ENCODE measurements at regions not wholly inside any gene's neighbourhood (a gene's known extent, or its start where the extent isn't known, plus 50 kb on each side); places are given as distances from the start of the nearest gene placed in this dataset.

DNA sequence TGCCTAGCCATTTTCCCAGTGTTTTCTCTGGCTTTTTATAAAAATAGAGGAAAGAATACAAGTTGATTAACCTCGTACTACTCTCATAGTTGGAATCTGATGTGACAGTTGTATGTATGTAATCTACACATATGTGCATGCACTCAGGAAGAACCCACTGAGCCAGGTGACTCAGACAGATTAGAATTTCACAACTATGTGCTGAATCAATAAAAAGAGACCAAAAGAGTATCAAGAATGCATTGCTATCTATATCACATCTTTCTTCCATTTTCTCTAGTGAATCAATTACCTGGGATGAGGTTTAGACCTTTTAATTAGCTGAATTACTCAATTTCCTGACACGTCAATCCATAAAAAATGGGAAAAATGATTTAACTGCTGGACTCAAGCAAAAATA, 319.3 kb upstream of the ATP10A start:
- DNase-seq (ENCODE audit: low spot score) = no peak

DNA sequence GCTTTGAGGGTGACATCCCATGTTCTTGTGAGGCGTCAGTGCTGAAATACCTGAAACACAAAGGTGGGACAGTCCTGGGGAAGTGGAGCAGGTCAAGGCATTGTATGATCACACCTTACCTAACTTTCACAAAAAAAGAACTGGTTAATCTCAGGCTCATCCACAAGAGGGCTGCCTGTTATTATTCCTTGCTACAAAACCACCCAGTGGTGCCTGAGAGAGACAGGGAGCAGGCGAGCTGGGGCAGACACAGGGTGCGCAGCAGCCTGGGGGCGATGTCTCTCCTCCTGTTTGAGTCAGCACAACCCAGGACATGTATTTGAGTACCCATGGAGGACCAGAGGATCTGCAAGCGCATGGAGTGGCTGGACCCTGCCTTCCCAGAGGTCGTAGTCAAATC, 316.8 kb upstream of the ATP10A start:
- DNase-seq (ENCODE audit: low spot score) = no peak

DNA sequence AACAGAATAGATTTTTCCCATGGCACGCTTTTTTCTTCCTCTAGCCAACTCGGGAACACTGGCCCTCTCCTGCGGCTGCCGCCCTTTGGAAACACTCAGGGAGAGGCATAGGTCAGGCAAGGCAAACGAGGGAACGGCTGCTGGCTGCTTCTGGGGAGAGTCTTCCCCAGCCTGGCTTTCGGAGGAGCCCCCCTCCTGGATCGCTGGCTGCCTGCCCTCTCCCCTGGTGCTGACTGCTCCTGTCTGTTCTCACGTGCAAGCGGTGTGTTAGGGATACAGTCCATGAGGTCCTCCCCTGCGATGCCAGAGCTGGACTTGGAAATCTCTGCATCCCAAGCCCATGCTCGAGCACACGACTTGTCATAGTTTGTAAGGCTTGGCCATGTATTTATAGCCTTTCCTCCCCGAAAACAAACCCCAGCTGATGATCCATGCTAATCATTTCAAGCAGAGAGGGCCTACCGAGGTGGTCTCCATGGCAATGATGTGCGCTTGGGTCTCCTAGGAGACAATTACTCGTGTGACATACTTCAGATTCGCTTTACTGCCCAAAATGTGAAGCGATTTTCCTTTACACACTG, 315.6 kb upstream of the ATP10A start:
- DNase-seq (ENCODE audit: low spot score) = no peak

DNA sequence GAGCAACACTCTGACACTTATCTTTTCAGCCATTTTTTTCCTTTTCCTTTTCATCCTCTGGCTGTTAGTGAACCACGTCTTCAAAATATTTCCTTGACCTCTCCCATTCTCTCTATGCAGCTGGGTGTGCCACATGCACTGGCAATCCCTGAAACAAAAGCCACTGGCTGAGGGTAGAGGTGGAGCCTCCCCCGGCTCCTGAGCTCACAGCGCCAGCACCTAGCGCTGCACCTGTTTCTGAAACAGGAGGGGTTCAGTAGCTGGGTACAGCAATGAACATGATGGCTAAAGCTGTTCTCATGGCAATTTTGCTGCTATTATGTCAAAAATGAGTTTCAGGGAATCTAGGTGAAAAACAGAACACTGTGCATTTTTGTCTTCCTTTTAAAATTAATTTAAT, 314.7 kb upstream of the ATP10A start:
- DNase-seq (ENCODE audit: low spot score) = no peak

DNA sequence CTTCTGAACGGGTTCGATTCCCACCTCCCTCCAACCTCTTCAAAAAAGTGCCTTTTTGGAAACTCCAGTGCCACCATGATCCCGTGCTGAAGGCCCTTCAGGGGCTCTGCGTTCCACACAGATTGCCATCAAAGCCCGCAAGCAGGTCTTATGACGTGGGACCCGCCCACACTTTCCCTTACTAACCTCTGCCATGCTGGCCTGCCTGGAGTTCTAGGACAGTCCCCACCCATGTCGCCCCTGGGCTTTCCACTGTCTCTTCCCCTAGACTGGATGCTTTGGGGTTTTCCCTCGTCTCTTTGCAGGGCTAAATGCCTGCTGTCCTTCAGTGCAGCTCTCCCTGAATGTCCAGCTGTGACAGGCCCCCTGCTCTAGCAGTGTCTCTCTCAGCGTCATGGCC, 313.7 kb upstream of the ATP10A start:
- DNase-seq (ENCODE audit: low spot score) = no peak

DNA sequence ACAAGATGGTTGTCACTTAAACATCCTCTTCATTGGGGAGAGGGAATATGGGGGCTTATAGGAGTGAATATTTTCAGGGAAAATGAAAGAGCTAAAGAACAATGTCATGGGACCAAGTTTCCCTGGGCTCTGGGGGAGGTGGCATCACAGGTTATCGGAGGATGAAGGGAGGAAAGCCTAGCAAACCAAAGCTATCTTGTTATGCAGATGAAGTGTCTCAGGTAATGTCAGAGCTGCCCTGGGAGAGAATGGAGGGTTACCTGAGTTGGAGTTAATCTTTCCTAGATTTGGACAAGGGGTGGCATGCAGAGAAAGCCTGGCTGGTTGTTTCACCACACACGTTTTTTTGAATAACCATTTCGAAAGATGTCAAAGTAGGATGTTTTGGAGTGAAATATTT, 308.1 kb upstream of the ATP10A start:
- DNase-seq (ENCODE audit: low spot score) = no peak

DNA sequence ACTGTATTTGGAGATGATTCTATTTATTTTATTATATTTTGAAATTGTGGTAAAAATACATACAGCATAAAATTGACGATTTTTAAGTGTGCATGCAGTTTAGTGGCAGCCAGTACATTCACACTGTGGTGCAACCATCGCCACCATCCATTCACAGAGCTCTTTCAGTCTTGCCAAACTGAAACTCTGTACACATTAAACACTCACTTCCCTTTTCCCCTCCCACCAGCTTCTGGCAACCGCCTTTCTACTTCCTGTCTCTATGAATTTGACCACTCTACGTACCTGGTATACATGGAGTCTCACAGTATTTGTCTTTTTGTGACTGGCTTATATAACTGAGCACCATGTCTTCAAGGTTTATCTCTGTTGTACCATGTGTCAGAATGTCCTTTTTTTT, 303.3 kb upstream of the ATP10A start:
- no peak for DNase-seq (ENCODE audit: low spot score)

DNA sequence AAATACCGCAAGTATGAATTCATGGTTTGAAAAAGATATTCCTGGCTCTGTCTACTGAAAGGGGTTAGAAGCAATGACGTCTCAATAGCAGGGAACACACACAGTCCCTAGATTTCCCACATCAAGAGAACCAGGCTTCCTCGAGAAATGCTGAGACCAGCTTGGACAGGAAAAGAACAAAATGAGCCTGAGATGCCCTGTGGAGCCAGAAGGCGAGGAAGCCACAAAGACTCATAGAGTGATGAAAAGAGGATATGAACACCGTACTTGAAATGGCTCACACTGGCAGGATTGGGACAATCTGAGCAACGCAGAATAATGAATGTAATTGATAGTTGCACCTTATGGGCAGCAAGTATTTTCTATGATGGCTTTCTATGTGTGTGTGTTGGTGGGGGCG, 302.4 kb upstream of the ATP10A start:
- no peak for DNase-seq (ENCODE audit: low spot score)

DNA sequence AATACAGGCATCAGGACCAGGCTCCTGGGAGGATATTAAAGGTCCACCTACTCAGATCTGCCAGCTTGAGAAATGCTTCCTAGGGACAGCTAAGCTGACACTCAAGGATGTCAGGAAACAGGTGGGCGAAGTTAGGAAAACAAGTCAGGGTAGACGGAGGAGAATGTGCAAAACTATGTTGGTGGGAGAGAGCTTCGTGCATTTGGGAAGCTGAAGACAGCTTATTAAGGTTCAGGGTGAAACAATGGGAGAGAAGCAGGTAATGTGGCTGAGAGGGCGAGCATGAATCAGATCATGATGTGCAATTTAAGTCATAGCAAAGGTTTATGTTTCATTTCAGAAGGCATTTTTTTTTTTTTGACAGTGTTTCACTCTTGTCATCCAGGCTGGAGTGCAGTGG, 297.2 kb upstream of the ATP10A start:
- no peak for DNase-seq (ENCODE audit: low spot score)

DNA sequence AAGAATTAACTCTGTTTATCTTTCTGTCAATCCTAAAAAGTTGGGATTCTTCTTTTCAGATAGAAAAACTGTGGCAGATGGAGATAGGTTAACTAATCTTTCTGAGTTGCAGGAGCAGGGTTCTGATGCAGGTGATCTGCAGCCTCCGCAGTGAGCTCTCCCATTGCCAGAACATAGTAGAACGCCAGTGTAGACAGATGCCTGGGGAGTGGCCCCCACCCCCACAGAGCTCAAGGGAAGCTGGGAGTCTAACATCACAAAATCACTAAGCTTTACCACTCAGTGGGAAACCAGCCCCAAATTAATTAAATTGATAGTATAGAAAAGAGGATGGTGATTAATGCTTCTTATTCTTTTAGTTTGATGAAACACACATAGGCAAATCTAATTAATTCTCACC, 295.0 kb upstream of the ATP10A start:
- no peak for DNase-seq (ENCODE audit: low spot score)

DNA sequence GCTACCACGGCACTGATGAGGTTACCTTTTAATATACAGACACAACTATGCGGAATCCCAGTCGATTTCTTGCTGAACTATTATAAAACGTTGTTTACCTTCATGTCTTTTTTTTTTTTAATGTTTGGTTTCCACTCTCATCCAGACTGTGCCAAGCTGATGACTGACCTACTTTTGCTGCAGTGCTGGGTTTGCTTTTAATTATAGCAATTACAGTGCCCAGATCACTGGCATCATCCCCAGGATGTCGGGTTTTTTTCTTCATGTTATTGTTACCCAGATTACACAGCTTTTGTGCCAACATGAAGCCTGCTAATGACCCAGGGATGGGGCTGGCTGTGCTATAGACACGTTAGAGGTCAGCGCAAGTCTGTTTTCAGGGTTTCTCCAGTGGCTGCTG, 294.0 kb upstream of the ATP10A start:
- DNase-seq (ENCODE audit: low spot score) = peak; percentile 19

DNA sequence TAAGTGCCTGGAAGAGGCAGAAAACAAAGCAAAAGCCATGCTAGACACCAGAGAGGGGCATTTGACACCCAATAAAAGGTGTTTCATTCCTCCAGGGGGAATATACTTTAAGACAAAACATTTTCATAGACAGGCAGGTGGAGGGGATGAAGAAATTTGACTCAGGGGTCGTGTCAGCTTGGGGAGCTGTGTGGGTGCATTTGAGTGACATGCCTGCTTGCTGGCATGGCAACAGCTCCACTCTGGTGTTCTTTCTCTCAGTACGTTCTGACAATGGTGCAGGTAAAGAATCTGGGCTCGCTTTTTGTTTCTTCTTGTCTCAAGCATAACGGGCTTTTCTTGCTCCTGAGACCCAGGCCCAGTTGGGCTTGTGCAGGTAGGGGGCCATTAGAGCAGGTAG, 292.9 kb upstream of the ATP10A start:
- DNase-seq (ENCODE audit: low spot score) = no peak

DNA sequence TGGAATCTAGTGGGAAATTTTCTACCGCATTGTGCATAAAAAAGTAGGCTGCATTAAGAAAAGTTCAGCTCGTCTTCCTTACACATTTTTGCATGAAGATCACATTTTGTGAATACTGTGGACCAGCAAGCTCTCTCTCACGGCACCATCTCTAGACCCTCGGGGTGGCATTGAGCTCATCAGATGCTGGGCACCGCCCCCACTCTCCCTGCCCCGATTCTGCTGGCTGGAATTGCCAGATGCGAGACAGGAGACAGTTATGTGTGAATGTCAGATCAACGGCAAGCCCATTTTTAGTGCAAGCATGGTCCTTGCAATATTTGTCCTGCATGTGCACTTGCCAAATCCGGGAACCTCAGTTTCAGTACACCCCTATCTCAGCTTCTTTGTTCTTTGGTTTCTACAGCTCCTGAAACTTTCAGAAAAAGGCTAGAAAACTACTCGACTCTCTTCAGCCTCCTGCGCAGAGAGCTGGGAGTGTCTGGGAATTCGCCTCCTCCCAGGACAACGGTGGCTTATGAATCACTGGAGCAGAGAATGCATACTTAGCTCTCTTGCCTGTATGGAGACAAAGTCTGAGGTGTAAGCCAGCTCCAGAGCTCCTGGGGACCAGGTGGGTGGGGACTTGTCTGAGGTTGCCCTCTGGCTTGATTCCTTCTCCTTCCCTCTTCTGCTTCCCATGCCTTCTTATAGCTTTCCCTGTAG, 285.2 kb upstream of the ATP10A start:
- no peak for DNase-seq (ENCODE audit: low spot score)

DNA sequence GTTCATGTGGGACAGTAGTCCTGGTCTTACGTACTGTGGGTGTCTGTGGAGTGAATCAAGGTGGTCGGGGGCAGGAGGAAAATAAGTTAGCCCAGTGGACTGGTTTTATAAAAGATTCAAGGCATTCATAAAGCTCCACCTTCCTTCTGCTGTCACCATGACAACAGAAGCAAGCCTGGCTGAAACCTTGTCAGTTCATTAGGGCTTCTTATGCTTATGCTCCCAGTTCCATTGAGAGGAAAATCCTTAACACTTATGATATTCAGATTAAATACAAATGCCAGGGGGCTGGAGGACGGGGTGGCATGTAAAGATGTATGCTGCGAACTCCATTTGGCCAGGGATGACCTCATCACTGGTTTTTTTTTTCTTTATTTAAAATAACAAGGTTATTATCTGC, 283.1 kb upstream of the ATP10A start:
- no peak for DNase-seq (ENCODE audit: low spot score)

DNA sequence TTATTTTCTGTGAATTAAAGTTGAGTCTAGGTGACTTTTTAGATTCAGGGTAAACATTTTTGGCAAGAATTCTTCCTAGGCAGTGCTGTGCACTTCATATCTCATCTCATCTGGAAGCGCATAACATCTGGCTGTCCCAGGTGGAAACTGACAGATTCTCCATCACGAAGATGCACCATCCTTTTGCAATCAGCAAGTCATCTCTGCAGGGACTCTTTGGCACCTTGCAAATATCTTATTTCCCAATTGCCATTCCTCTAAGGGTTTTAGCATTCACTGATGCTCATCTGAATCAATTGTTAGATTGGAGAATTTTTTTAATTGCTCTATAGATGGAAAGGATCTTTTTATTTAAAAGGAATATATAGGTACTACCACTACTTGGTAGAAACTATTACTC, 282.7 kb upstream of the ATP10A start:
- no peak for DNase-seq (ENCODE audit: low spot score)

DNA sequence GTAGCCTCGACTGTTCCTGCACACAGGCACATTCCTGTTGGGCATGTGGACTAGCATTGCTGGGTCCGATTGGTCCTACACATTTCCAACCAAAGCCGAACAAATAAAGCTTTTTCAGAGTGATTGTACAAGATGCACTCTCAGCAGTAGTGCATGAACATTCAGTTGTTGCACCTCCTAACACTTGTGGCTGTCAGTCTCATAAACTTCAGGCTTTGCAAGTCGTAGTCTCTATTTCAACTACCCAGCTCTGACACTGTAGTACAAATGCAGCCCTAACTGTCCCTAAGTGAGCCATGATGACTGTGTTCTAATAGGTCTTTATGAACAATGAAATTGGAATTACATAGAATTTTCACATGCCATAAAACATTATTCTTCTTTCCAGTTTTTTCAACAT, 281.7 kb upstream of the ATP10A start:
- DNase-seq (ENCODE audit: low spot score) = no peak

DNA sequence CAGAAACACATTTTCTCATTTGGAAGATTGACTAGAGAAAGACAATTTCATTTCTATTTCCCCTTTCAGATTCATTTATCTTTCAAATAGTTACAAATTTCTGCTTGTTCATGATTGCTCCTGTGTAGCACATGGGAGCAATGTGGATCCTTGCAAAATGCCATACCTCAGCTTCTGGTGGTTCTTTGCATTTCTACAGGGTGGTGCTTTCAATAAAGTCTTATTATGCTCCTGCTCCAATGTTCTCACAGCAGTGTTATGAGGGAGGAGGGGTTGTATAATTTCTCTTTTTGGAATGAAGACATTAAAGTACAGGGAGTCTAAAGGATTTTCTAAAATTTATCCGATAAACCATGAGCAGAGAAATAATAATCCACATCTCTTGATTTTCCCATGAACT, 280.1 kb upstream of the ATP10A start:
- DNase-seq (ENCODE audit: low spot score) = no peak

DNA sequence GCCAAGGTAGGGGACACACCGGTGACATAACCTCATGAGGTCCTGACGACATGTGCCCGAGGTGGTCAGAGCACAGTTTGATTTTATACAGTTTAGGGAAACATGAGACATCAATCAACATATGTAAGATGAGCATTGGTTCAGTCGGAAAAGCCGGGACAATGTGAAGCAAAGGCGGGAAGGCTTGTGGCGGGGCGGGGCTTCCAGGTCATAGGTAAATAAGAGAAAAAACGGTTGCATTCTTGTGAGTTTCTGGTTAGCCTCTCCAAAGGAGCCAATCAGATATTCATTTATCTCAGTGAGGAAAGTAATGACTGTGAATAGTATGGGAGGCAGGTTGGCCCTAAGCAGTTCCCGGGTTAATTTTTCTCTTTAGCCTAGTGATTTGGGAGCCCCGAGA, 271.7 kb upstream of the ATP10A start:
- DNase-seq (ENCODE audit: low spot score) = no peak

DNA sequence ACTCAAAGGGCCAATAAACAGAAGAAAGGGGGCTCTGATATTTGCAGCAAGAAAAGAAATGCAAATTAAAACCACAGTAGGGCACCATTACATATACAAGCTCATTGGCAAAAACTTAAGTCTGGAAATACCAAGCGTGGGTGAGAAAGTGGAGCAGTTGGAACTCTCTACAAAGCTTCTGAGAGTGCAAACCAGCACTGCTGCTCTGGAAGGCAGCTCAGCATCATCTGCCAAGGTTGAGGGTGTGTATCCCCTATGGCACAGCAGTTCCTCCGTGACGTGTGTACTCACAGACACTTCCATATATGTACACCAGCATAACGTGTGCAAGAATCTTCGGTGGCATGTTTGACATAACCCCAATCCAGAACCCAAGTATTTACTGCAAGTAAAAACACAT, 271.0 kb upstream of the ATP10A start:
- no peak for DNase-seq (ENCODE audit: low spot score)

DNA sequence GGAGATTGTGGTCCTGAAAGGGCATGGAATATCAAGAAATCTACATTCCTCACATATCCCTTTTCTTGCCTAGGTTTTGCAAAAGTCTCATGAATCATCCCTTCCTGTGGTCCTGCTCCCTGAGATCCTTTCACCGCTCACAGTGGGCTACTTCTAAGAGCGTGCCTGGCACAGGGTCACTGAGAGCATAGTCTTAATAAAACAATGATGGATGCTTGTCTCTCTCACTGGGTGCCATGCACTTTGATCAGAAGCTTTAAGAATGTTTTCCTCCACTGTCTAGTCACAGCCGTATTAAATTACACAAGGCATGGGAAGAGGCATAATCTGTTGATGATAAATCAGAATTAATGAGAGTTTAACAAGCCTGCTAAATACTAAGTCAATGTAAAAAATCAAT, 269.7 kb upstream of the ATP10A start:
- DNase-seq (ENCODE audit: low spot score) = no peak

DNA sequence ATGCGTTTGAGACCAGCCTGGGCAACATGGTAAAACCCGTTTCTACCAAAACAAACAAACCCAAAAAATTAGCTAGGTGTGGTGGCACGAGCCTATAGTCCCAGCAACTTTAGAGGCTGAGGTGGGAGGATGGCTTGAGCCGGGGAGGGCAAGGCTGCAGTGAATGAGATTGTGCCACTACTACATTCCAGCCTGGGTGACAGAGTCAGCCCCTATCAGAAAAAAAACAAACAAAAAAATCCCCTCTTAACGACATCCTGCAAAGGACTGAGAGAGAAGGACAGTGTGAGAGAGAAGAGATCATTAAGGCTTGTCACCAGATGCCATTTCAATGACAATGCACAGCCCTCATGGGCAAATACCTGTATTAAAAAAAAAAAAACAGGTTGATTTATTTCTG, 266.7 kb upstream of the ATP10A start:
- DNase-seq (ENCODE audit: low spot score) = no peak

DNA sequence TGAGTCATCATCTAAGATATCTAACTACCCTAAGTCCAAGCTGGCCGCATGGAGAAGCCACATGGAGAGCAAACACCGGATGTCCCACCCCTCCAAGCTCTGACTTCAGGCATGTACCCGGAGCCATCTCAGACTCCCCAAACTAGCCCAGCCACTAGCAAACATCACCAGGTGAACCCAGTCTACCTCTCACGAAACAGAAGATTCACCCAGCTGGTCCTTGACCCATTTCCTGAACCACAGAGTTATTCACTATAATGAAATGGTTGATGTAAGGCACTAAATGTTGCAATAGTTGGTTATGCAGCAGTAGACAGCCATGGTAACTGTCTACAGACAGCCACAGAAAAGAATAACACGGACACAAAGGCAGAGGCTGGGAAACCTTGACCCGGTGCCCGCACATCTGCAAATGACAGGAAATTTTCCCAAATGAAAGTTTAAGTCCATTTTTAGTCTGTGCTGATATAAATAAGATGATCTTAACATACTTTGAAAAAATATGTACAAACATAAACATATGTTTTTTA, 265.5 kb upstream of the ATP10A start:
- DNase-seq (ENCODE audit: low spot score) = no peak

DNA sequence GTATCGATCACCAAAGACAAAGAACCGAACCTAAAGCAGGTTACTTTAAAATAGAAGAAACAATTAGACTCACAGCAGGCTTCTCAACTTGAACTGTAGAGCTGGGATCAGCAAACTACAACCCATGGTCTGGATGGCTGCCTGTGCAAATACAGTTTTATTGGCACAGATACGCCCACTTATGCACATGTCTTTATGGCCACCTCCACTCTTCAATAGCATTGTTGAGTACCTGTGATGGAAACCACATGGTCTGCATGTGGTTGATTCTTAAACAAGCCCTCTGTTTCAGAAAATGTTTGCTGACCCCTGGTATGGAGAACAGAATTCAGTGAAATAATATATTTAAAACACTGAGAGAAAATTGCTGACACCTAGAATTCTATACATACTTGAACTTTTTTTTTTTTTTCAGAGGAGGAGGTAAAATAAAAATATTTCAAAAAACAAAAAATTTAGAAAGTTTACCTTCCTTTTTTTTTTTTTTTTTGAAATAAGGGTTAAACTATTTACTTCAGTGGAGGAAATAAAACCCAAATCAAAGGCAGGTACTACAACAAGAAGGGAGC, 263.8 kb upstream of the ATP10A start:
- no peak for DNase-seq (ENCODE audit: low spot score)

DNA sequence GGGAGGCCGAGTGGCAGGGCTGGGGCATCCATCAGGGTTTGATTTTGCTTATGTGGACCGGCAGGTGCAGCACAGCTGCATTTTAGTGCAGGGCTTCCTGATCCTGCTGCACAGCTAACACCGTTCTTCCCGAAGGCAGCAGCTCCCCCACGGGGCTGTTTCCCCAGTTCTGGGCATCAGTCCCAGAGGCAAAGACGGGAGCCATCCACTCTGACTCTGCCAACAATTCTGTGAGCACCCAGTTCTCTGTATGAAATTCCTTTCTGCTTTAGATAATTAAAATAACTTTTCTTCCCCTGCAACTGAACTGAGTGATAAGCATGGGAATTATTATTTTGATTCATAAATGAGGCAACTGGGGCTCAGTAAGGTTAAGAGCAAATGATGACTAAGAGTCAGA, 262.9 kb upstream of the ATP10A start:
- no peak for DNase-seq (ENCODE audit: low spot score)

Measured in mucosa of gallbladder (tissue), 1 donor.